KG1 (cell line): ENCODE measurements at regions not wholly inside any gene's neighbourhood (a gene's known extent, or its start where the extent isn't known, plus 50 kb on each side); places are given as distances from the start of the nearest gene placed in this dataset.
"Not testable (repeated sequence)": the region's sequence is repeated elsewhere in the genome, so short reads cannot be mapped to it uniquely, and the experiment has no call there.

ENCODE experiments used
- DNase-seq: peaks from one replicate; lab custom pipeline; 2025; lab: John Stamatoyannopoulos, UW

- DNase-seq: no peak
Measured at GRCh38 chr3:72082776-72083462, 298.0 kb upstream of the PROK2 start.

- no peak for DNase-seq
Measured at GRCh38 chr3:72082186-72082715, 297.3 kb upstream of the PROK2 start.

- no peak for DNase-seq
Measured at GRCh38 chr3:72081471-72082185, 296.7 kb upstream of the PROK2 start.

- no peak for DNase-seq
Measured at GRCh38 chr3:72080800-72081199, 295.9 kb upstream of the PROK2 start.

GRCh38 chr3:72080095-72080494 is 295.1 kb upstream of the PROK2 start:
- DNase-seq: no peak

- DNase-seq: no peak
Measured at GRCh38 chr3:72079369-72079872, 294.5 kb upstream of the PROK2 start.

GRCh38 chr3:72078676-72079368 is 293.9 kb upstream of the PROK2 start:
- no peak for DNase-seq

- DNase-seq: no peak
Measured at GRCh38 chr3:72077473-72078259, 292.7 kb upstream of the PROK2 start.

- not testable (repeated sequence) for DNase-seq
Measured at GRCh38 chr3:72075848-72076247, 290.9 kb upstream of the PROK2 start.

GRCh38 chr3:72071624-72072023 is 286.7 kb upstream of the PROK2 start:
- DNase-seq: no peak

- no peak for DNase-seq
Measured at GRCh38 chr3:72070005-72070404, 285.1 kb upstream of the PROK2 start.

- DNase-seq: no peak
Measured at GRCh38 chr3:72069543-72069942, 284.6 kb upstream of the PROK2 start.

- no peak for DNase-seq
Measured at GRCh38 chr3:72068621-72069020, 283.7 kb upstream of the PROK2 start.

GRCh38 chr3:72067721-72068120 is 282.8 kb upstream of the PROK2 start:
- DNase-seq: no peak

GRCh38 chr3:72065872-72066641 is 281.1 kb upstream of the PROK2 start:
- DNase-seq: no peak

GRCh38 chr3:72065236-72065635 is 280.3 kb upstream of the PROK2 start:
- no peak for DNase-seq

- not testable (repeated sequence) for DNase-seq
Measured at GRCh38 chr3:72064727-72065126, 279.8 kb upstream of the PROK2 start.

GRCh38 chr3:72062017-72062416 is 277.1 kb upstream of the PROK2 start:
- no peak for DNase-seq

GRCh38 chr3:72060447-72061034 is 275.6 kb upstream of the PROK2 start:
- DNase-seq: no peak

GRCh38 chr3:72058493-72059081 is 273.6 kb upstream of the PROK2 start:
- DNase-seq: no peak
